Activated T-helper 2 cell treated with anti-CD3 and anti-CD28 coated beads, Interferon-gamma antibody, Interleukin-2, Interleukin-4, amounts not matched to agents 10 μg/mL and 5 μg/mL and 100 μg/mL, durations not matched to agents 14 hours and 24 hours and 36 hours (primary cell): ENCODE measurements at regions not wholly inside any gene's neighbourhood (a gene's known extent, or its start where the extent isn't known, plus 50 kb on each side); places are given as distances from the start of the nearest gene placed in this dataset.
"Not testable (repeated sequence)": the region's sequence is repeated elsewhere in the genome, so short reads cannot be mapped to it uniquely, and the experiment has no call there.

Source experiments
- DNase-seq: peaks from one replicate; pipeline ENCODE4 v3.0.0; 2021; ENCODE audit warnings: low spot score
- H3K27ac Mint-ChIP-seq: one replicate; pipeline ENCODE4 v1.8.0; 2021; ENCODE audit warnings: mixed read lengths
- H3K27me3 Mint-ChIP-seq: one replicate; pipeline ENCODE4 v1.8.0; 2021; ENCODE audit warnings: low read depth, mixed read lengths
- H3K36me3 Mint-ChIP-seq: one replicate; pipeline ENCODE4 v1.8.0; 2021; ENCODE audit warnings: low read depth, mixed read lengths
- H3K4me1 Mint-ChIP-seq: one replicate; pipeline ENCODE4 v1.8.0; 2021; ENCODE audit warnings: low read depth, mixed read lengths
- H3K4me3 Mint-ChIP-seq: one replicate; pipeline ENCODE4 v1.8.0; 2021; ENCODE audit warnings: low read depth, mild to moderate bottlenecking, moderate library complexity, mixed read lengths
- H3K9me3 Mint-ChIP-seq: one replicate; pipeline ENCODE4 v1.8.0; 2021; ENCODE audit warnings: mixed read lengths
- intact Hi-C: fragments of 100-400 bp; cut with micrococcal nuclease; formaldehyde crosslinking; loops from one replicate; pipeline ENCODE4 v1.15.1; 2023

- no peak for DNase-seq
- H3K27ac Mint-ChIP-seq, result no peak overlapping the region
- intact Hi-C loops, result no loop called here
- H3K27me3 Mint-ChIP-seq, result no peaks in the 10 kb centered on the region
- H3K4me1 Mint-ChIP-seq, result no peaks in the 10 kb centered on the region
- no peak overlapping the region for H3K4me3 Mint-ChIP-seq
- H3K36me3 Mint-ChIP-seq, result no peaks in the 10 kb centered on the region
- H3K9me3 Mint-ChIP-seq, result no peaks in the 10 kb centered on the region
Observed at GRCh38 chr4:23956601-23957364, 66.9 kb upstream of the PPARGC1A start.

DNA sequence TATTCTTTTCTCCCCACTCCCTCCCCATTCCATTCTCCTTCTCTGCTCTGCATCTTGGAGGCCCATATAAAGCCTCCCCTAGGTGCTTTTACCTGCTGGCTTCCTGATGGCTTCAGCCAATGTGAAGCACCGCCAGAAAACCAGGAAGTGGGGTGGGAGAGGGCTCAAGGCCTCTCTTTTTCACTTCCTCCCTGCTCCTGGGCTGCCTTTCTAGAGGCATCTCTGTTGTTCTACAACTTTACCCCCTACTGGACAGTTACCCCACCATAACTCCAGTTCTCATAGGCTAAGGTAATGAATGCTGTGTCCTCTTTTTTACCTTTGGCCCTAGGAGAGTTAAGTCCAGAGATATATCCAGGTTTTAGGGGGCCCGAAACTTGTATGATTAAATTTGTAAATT is 62.4 kb upstream of the PPARGC1A start:
- H3K36me3 Mint-ChIP-seq, result no peaks in the 10 kb centered on the region
- intact Hi-C loops, result no loop called here
- H3K27me3 Mint-ChIP-seq, result no peaks in the 10 kb centered on the region
- H3K4me3 Mint-ChIP-seq, result no peak overlapping the region
- H3K27ac Mint-ChIP-seq, result no peak overlapping the region
- DNase-seq, result no peak
- no peaks in the 10 kb centered on the region for H3K9me3 Mint-ChIP-seq
- H3K4me1 Mint-ChIP-seq, result no peaks in the 10 kb centered on the region

DNA sequence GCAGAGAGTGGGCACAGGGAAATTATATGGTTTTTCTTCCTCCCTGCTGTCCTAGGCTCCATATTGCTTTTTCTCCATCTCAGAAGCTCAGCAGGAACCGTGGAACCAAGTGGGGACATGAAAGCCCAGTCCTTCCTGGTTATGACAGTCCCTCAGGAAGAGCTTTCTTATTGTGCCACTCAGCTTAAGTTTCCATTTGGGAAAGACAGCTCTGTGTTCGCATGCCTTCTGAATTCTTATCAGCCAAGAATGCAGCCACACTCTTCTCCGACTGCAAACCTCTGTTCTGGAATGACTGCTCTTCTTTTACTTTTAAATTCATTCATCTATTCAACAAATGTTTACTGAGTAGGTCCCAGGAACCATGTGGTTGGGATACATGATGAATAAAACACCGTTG is 58.0 kb upstream of the PPARGC1A start:
- Mint-ChIP-seq H3K9me3 (no peaks in the 10 kb centered on the region), H3K4me1 (no peaks in the 10 kb centered on the region), H3K36me3 (no peaks in the 10 kb centered on the region), H3K27me3 (no peaks in the 10 kb centered on the region), H3K27ac (no peak overlapping the region), H3K4me3 (no peak overlapping the region)
- no peak for DNase-seq
- intact Hi-C loops, result no loop called here

GRCh38 chr4:23946299-23946698 is 56.5 kb upstream of the PPARGC1A start:
- Mint-ChIP-seq H3K9me3 (no peaks in the 10 kb centered on the region), H3K27me3 (no peaks in the 10 kb centered on the region), H3K36me3 (no peaks in the 10 kb centered on the region), H3K27ac (no peak overlapping the region), H3K4me1 (no peaks in the 10 kb centered on the region), H3K4me3 (no peak overlapping the region)
- intact Hi-C loops, result no loop called here
- DNase-seq, result no peak

- Mint-ChIP-seq H3K4me3 (no peak overlapping the region), H3K4me1 (no peaks in the 10 kb centered on the region), H3K36me3 (no peaks in the 10 kb centered on the region), H3K27me3 (no peaks in the 10 kb centered on the region), H3K27ac (no peak overlapping the region), H3K9me3 (no peaks in the 10 kb centered on the region)
- intact Hi-C loops, result no loop called here
- no peak for DNase-seq
Observed at GRCh38 chr4:23945451-23946017, 55.7 kb upstream of the PPARGC1A start.

DNA sequence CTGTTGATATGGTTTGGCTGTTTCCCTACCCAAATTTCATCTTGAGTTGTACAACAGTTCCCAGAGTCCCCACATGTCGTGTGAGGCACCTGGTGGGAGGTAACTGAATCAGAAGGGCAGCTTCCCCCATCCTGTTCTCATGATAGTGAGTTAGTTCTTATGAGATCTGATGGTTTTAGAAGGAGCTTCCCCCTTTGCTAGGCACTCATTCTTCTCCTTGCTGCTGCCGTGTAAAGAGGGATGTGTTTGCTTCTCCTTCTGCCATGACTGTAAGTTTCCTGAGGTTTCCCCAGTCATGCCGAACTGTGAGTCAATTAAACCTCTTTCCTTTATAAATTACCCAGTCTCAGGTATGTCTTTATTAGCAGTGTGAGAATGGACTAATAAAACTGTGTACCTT is 54.7 kb upstream of the PPARGC1A start:
- H3K9me3 Mint-ChIP-seq, intact Hi-C loops, DNase-seq, H3K36me3 Mint-ChIP-seq, H3K4me3 Mint-ChIP-seq, H3K27me3 Mint-ChIP-seq, H3K4me1 Mint-ChIP-seq, H3K27ac Mint-ChIP-seq: not testable (repeated sequence)

DNA sequence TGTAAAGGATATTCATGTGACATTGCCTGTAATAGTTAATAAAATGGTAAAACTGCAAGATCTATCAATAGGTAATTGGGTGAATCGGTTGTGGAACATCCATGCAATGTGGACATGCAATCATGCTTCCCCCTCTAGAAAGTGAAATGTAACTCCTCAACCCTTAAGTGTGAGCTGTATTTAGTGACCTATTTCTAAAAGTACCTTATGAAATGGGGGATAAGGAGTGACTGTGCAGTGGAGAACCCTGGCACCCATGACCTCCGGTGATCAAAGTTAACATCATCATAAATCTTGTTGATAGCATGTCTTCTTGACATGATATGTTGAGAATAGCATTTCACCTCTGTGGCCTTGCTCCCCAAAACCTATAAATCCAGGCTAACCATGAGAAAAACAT is 53.6 kb upstream of the PPARGC1A start:
- DNase-seq, result no peak
- Mint-ChIP-seq H3K27me3 (no peaks in the 10 kb centered on the region), H3K9me3 (no peaks in the 10 kb centered on the region), H3K27ac (no peak overlapping the region), H3K4me3 (no peak overlapping the region), H3K4me1 (no peaks in the 10 kb centered on the region), H3K36me3 (no peaks in the 10 kb centered on the region)
- intact Hi-C loops, result no loop called here

GRCh38 chr4:23942471-23942870 is 52.6 kb upstream of the PPARGC1A start:
- DNase-seq, result no peak

More at GRCh38 chr4:23942471-23942870, 52.6 kb upstream of the PPARGC1A start:
- Mint-ChIP-seq H3K27me3 (no peaks in the 10 kb centered on the region), H3K4me3 (no peak overlapping the region), H3K9me3 (no peaks in the 10 kb centered on the region), H3K27ac (no peak overlapping the region), H3K4me1 (no peaks in the 10 kb centered on the region), H3K36me3 (no peaks in the 10 kb centered on the region)
- intact Hi-C loops, result no loop called here
